NCI-H2081 treated with DMSO at 0.1 percent for 48 hours (cell line): ENCODE measurements at regions not wholly inside any gene's neighbourhood (a gene's known extent, or its start where the extent isn't known, plus 50 kb on each side); places are given as distances from the start of the nearest gene placed in this dataset.

Experiments used
- DNase-seq: peaks from one replicate; lab custom pipeline; 2025; lab: John Stamatoyannopoulos, UW

- DNase-seq, result no peak
Measured at GRCh38 chr13:112001571-112001970, 65.4 kb upstream of the SOX1 start.

- no peak for DNase-seq
Measured at GRCh38 chr13:112003396-112003795, 63.6 kb upstream of the SOX1 start.

- peak; percentile 74 for DNase-seq
Measured at GRCh38 chr13:112003941-112004340, 63.0 kb upstream of the SOX1 start.

GRCh38 chr13:112005925-112006324 is 61.0 kb upstream of the SOX1 start:
- no peak for DNase-seq

GRCh38 chr13:112007191-112007590 is 59.8 kb upstream of the SOX1 start:
- DNase-seq, result no peak

GRCh38 chr13:112010714-112011113 is 56.2 kb upstream of the SOX1 start:
- no peak for DNase-seq

GRCh38 chr13:112012016-112012704 is 54.8 kb upstream of the SOX1 start:
- no peak for DNase-seq

GRCh38 chr13:112012705-112013085 is 54.3 kb upstream of the SOX1 start:
- DNase-seq, result no peak

GRCh38 chr13:112013665-112014064 is 53.3 kb upstream of the SOX1 start:
- DNase-seq, result no peak

- no peak for DNase-seq
Measured at GRCh38 chr13:112014857-112015256, 52.1 kb upstream of the SOX1 start.
